Coronary artery (tissue), 2 donors: ENCODE measurements at regions not wholly inside any gene's neighbourhood (a gene's known extent, or its start where the extent isn't known, plus 50 kb on each side); places are given as distances from the start of the nearest gene placed in this dataset.

Source experiments
- DNase-seq: peaks from one replicate; pipeline ENCODE4 v3.0.0-alpha.2; 2017; ENCODE audit warnings: low spot score
- H3K27ac ChIP-seq, 2 donors: fragments of 200-600 bp; sonication (generic); one replicate each; pipeline ENCODE4 v1.5.1; 2016 to 2019
- H3K4me3 ChIP-seq: fragments of 200-600 bp; sonication (generic); 2 replicates; pipeline ENCODE4 v1.5.1; 2016; ENCODE audit warnings: mild to moderate bottlenecking, moderate library complexity
- TF ChIP-seq, protein P1 (sequence below): fragments of 200-600 bp; sonication (generic); IDR thresholded peaks from one replicate; pipeline ENCODE4 v1.5.1; 2019; ENCODE audit warnings: antibody characterized with exemption

DNA sequence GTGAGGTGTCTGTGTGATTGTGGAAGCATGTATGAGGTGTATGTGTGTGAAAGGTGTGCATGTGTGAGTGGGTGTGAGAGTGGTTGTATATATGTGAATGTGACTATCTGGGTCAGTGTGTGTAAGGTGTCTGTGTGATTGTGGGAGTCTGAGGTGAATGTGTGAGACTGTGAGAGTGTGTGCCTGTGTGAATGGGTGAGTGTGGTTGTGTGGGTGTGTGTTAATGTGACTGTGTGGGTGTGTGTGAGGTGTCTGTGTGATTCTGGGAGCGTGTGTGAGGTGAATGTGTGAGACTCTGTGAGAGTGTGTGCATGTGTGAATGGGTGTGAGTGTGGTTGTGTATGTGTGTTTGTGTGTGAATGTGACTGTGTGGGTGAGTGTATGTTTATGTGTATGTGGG, 385.1 kb downstream of the TCERG1L start:
- DNase-seq: no peak
- Histone ChIP-seq H3K4me3 (no peak overlapping the region), H3K27ac (no peak overlapping the region)
- TF ChIP-seq, protein P1, sequence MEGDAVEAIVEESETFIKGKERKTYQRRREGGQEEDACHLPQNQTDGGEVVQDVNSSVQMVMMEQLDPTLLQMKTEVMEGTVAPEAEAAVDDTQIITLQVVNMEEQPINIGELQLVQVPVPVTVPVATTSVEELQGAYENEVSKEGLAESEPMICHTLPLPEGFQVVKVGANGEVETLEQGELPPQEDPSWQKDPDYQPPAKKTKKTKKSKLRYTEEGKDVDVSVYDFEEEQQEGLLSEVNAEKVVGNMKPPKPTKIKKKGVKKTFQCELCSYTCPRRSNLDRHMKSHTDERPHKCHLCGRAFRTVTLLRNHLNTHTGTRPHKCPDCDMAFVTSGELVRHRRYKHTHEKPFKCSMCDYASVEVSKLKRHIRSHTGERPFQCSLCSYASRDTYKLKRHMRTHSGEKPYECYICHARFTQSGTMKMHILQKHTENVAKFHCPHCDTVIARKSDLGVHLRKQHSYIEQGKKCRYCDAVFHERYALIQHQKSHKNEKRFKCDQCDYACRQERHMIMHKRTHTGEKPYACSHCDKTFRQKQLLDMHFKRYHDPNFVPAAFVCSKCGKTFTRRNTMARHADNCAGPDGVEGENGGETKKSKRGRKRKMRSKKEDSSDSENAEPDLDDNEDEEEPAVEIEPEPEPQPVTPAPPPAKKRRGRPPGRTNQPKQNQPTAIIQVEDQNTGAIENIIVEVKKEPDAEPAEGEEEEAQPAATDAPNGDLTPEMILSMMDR: no peak

DNA sequence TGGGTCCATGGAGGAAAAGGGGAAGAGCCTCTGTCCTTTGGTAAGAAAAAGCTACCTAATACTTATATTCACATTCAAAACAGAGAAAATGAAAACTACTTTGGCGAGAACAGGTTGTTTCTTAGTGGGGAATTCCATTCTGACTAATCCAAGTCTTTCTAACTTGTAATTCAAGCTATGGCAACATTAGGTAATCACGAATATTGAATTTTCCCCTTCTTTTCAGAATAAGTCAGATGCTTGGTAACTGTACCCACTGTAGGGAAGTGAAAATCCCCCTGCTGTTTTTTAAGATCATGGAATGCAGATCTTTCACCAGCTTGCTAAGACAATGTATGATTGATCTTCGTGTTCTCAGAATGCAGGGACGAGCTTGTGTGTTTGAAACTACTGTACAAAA, 384.4 kb downstream of the TCERG1L start:
- no peak for DNase-seq
- no peak overlapping the region for H3K4me3 ChIP-seq

DNA sequence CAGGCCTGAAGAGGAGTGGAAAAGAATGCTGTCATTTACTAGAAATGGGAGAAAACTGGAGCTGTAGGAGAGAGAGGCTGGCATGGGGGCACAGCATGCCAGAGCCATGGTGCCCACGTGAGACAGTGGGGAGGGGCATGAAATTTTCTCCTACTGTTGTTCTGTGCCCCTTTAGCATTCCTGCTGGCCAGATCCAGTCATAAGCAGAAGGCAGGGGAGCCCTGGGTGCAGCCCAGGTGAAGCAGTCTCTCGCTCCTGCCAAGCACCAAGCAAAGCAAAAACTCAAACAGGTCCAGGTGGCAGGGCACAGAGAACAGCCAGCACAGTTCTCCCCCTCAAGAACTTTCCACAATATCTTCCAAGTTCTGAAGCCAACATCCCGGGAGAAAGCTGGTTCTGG, 383.2 kb downstream of the TCERG1L start:
- DNase-seq: no peak
- TF ChIP-seq, protein P1: no peak
- Histone ChIP-seq H3K27ac (no peak overlapping the region), H3K4me3 (no peak overlapping the region)

More for the DNA sequence above, 384.4 kb downstream of the TCERG1L start:
- H3K27ac ChIP-seq: no peak overlapping the region
- TF ChIP-seq, protein P1: no peak

DNA sequence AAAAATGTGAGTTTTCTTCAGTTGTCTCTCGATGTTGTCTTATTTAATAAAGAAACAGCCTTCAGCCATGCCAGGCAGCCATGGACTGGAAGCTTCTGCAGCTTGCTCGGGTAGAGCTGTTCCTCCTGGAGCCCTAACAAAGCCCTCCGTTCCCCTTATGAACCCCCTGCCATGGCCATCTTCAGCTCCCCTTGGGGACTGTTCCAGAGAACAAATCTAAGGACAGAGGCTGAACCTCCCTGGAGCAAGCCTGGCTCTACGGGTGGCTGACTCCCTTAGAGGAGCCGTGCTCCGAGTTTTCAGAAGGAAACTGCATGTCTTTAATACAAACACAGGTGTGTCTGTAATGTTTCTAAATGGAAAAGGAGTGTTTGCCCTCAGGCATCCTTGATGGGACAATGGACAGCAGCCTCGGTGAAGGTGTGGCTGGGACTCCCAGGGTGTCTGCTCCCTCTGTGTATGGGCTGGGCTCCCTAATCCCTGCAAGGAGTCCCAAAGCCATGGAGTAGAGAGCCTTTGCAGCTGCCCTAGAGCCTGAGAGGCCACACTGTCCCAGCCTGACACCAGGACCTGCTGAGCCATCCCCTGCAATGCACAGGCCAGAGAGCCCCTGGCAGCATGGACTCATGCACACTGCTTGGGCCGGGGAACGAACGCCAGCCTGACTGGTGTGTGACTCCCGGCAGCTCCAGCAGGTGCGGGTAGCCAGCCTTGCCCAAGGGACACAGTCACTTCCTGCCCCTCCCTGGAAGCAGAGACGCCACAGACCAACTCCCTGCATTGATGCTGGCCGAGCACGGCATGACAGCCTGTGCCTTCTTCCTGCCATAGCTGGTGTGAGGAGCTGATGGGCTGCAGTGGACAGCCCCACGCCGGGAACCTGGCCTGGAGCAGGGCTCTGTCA, 381.8 kb downstream of the TCERG1L start:
- Histone ChIP-seq H3K27ac (no peak overlapping the region), H3K4me3 (no peak overlapping the region)
- DNase-seq: no peak
- TF ChIP-seq, protein P1: no peak

DNA sequence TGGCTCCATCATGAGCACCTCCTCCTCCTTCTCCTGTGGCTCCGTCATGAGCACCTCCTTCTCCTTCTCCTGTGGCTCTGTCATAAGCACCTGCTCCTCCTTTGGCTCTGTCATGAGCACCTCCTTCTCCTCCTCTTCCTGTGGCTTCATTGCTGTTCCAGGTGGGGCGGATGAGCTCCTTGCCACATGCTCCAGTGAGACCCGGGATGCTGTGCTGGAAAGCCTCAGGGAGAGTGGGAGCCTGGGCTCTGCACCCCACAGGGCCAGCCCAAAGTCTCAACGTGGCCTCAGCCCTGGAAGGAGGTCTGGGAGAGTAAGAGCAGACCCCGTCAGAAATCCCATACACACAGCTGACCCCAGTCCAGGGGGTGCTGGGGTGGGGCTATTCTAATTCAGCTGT, 380.7 kb downstream of the TCERG1L start:
- TF ChIP-seq, protein P1: no peak
- Histone ChIP-seq H3K4me3 (no peak overlapping the region), H3K27ac (no peak overlapping the region)
- DNase-seq: no peak

DNA sequence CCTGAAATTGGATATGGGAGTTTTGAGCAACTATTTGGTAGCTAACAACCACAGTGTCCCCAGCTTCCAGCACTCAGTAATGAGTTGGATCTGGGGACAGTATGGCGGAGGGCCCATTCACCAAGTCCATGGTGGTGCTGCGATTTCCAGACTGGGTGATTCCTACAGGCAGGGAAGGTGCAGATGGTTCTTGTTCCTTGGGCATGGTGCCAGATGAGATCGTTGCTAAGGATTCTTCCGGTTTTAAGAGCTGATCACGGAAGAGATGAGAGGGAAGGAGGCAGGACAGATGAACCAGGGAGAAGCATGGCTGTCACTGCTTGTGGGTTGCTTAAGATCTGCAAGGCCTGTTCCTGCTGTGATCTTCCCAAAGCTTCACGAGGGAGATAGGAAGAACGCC, 380.3 kb downstream of the TCERG1L start:
- Histone ChIP-seq H3K27ac (no peak overlapping the region), H3K4me3 (no peak overlapping the region)
- no peak for DNase-seq
- TF ChIP-seq, protein P1: no peak

DNA sequence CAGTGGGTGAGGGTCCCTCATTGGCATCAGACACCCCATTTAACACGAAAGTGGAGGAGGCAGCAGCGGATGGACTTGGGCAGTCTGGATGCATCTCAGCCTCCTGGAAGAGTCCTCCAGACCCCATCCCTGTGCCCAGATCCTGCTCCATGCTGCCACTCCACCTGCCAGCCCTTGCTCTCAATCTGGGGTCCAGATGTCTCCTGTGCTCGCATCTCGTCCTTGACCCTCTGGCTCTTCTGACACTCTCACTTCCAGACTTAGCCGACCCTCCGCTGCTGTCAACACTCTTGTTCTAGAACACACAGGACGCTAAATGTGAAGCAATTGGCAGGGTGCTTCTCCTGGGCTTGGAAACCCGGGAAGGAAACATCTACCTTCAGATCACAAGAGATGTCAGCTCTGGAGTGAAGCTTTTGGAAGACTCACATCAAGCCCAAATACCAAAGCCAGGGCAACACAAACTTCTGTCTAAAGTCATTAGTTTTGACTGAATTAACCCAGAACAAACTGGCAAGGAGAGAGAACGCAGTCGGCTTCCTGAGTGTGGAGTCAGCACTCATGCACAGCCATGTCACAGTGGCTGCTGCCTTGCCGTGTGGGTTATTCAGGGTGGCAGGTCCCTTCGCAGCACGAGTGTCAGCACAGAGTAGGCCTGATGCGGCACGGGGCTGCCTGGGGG, 379.1 kb downstream of the TCERG1L start:
- Histone ChIP-seq H3K27ac (no peak overlapping the region), H3K4me3 (no peak overlapping the region)
- DNase-seq: no peak
- TF ChIP-seq, protein P1: no peak
